ENCODE measurements at regions not wholly inside any gene's neighbourhood (a gene's known extent, or its start where the extent isn't known, plus 50 kb on each side); places are given as distances from the start of the nearest gene placed in this dataset.

GRCh38 chr11:29263971-29264682 is 752.7 kb downstream of the KCNA4 start:
- H3K9me3 ChIP-seq (ENCODE audit: control insufficient read depth, low read length): no peaks in the 10 kb centered on the region
- H3K36me3 ChIP-seq (ENCODE audit: control insufficient read depth, insufficient read depth, low read length): no peaks in the 10 kb centered on the region
- H3K4me1 ChIP-seq: no peaks in the 10 kb centered on the region
- no peak overlapping the region for H3K27ac ChIP-seq
- H2AFZ ChIP-seq: no peak overlapping the region
- H3K4me3 ChIP-seq (ENCODE audit: low read depth, low read length): no peak overlapping the region
- no peak overlapping the region for H3K9ac ChIP-seq
- no peaks in the 10 kb centered on the region for H3K79me2 ChIP-seq
- no peaks in the 10 kb centered on the region for H3K27me3 ChIP-seq (ENCODE audit: control insufficient read depth, insufficient read depth, low read length)
- TF ChIP-seq, protein P1, sequence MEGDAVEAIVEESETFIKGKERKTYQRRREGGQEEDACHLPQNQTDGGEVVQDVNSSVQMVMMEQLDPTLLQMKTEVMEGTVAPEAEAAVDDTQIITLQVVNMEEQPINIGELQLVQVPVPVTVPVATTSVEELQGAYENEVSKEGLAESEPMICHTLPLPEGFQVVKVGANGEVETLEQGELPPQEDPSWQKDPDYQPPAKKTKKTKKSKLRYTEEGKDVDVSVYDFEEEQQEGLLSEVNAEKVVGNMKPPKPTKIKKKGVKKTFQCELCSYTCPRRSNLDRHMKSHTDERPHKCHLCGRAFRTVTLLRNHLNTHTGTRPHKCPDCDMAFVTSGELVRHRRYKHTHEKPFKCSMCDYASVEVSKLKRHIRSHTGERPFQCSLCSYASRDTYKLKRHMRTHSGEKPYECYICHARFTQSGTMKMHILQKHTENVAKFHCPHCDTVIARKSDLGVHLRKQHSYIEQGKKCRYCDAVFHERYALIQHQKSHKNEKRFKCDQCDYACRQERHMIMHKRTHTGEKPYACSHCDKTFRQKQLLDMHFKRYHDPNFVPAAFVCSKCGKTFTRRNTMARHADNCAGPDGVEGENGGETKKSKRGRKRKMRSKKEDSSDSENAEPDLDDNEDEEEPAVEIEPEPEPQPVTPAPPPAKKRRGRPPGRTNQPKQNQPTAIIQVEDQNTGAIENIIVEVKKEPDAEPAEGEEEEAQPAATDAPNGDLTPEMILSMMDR (IDR thresholded peaks at IDR 0.05): no peak
- H3K4me2 ChIP-seq (ENCODE audit: low read length): no peak overlapping the region

DNA sequence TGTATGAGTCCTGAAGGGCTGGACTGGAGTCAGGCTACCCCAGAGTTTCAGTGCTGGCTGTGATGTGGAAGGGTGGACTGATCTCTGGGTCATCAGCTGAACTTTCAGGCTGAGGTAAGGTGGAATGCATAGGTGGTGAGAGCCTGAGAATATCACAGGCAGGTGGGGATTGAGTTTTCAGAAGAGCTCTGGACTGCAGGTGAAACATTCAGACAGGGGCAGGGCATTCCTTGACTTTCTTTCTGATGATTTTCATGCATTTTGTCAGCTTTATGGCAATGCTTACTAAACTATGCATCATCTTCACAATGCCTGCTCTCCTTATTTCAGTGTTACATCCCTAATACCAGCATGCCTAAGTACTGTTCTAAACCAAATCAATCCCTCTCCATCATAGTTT is 755.0 kb downstream of the KCNA4 start:
- Histone ChIP-seq H2AFZ (no peak overlapping the region), H3K36me3 (ENCODE audit: control insufficient read depth, insufficient read depth, low read length) (no peaks in the 10 kb centered on the region), H3K4me2 (ENCODE audit: low read length) (no peak overlapping the region), H3K9ac (no peak overlapping the region), H3K9me3 (ENCODE audit: control insufficient read depth, low read length) (no peaks in the 10 kb centered on the region), H3K4me1 (no peaks in the 10 kb centered on the region), H3K27me3 (ENCODE audit: control insufficient read depth, insufficient read depth, low read length) (no peaks in the 10 kb centered on the region), H3K79me2 (no peaks in the 10 kb centered on the region), H3K27ac (no peak overlapping the region), H3K4me3 (ENCODE audit: low read depth, low read length) (no peak overlapping the region)
- TF ChIP-seq, protein P1 (IDR thresholded peaks at IDR 0.05): no peak

DNA sequence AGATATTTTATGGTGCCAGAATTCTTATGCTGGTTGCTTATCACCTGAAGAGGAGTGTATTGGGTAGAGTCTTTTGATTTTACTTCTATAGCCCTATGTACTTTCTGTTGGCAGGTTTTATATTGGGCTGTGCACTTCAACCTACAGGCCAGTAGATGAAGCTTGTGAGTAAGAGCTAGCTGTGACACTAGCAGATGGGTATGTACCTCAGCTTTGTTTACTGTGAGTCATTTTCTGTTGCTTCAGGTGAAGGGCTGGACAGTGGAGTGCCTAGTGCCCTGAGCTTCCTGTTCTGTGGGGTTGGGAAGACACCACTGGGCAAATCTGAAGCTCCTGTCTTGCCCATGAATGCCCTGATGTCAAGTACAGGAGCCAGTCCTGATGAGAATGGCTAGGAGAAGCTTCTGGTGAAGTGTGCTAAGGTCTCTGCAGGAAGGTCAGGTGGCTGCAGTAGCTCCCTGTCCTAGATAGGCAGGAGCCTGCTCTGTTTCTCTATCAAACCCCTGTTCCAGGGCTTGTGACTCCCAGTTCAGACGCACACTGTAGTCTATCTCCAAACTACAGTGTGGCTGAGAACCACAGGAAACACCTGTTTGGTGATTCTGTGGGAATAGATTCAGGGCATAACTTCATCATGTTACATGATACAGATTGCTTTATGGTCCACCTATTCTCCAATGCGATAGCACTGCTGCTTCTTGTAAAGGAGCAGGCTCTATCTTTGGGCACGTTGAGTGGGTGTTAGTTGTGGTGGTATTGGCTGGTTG is 755.7 kb downstream of the KCNA4 start:
- Histone ChIP-seq H3K9ac (no peak overlapping the region), H3K4me1 (no peaks in the 10 kb centered on the region), H3K4me3 (ENCODE audit: low read depth, low read length) (no peak overlapping the region), H2AFZ (no peak overlapping the region), H3K36me3 (ENCODE audit: control insufficient read depth, insufficient read depth, low read length) (no peaks in the 10 kb centered on the region), H3K27ac (no peak overlapping the region), H3K9me3 (ENCODE audit: control insufficient read depth, low read length) (no peaks in the 10 kb centered on the region), H3K27me3 (ENCODE audit: control insufficient read depth, insufficient read depth, low read length) (no peaks in the 10 kb centered on the region), H3K4me2 (ENCODE audit: low read length) (no peak overlapping the region), H3K79me2 (no peaks in the 10 kb centered on the region)
- TF ChIP-seq, protein P1 (IDR thresholded peaks at IDR 0.05): no peak

GRCh38 chr11:29258411-29258810 is 758.4 kb downstream of the KCNA4 start:
- H3K9ac ChIP-seq: no peak overlapping the region

More at GRCh38 chr11:29258411-29258810, 758.4 kb downstream of the KCNA4 start:
- Histone ChIP-seq H3K27me3 (ENCODE audit: control insufficient read depth, insufficient read depth, low read length) (no peaks in the 10 kb centered on the region), H3K4me3 (ENCODE audit: low read depth, low read length) (no peak overlapping the region), H3K36me3 (ENCODE audit: control insufficient read depth, insufficient read depth, low read length) (no peaks in the 10 kb centered on the region), H3K4me1 (no peaks in the 10 kb centered on the region), H3K27ac (no peak overlapping the region), H3K4me2 (ENCODE audit: low read length) (no peak overlapping the region), H3K79me2 (no peaks in the 10 kb centered on the region), H3K9me3 (ENCODE audit: control insufficient read depth, low read length) (no peaks in the 10 kb centered on the region), H2AFZ (no peak overlapping the region)
- TF ChIP-seq, protein P1 (IDR thresholded peaks at IDR 0.05): no peak

Data from parathyroid adenoma (tissue), 2 donors.